DND-41 (cell line): ENCODE measurements at regions not wholly inside any gene's neighbourhood (a gene's known extent, or its start where the extent isn't known, plus 50 kb on each side); places are given as distances from the start of the nearest gene placed in this dataset.

ENCODE experiments used
- ATAC-seq: fragments of 200-7000 bp; cut with Tn5 transposase; 3 replicates; pipeline ENCODE4 v1.9.1; 2021; ENCODE audit warnings: low read depth; ENCODE audit not compliant: insufficient read depth
- DNase-seq: peaks from one replicate; pipeline ENCODE4 v3.0.0-alpha.2; 2020
- H2AFZ ChIP-seq: 2 replicates; pipeline ENCODE4 v1.6.0; 2012; ENCODE audit warnings: low read depth, low read length
- H3K27ac ChIP-seq: 2 replicates; pipeline ENCODE4 v1.5.1; 2012; ENCODE audit warnings: low read length, inconsistent platforms
- H3K27me3 ChIP-seq: fragments of 200-600 bp; sonication (generic); 2 replicates; pipeline ENCODE4 v1.6.0; 2012; ENCODE audit warnings: low read length, mild to moderate bottlenecking, inconsistent platforms; ENCODE audit not compliant: insufficient read depth, poor library complexity
- H3K36me3 ChIP-seq: 2 replicates; pipeline ENCODE4 v1.5.1; 2012; ENCODE audit warnings: low read length, inconsistent platforms; ENCODE audit not compliant: insufficient read depth
- H3K4me1 ChIP-seq: 2 replicates; pipeline ENCODE4 v1.5.1; 2012; ENCODE audit warnings: mild to moderate bottlenecking, low read length; ENCODE audit not compliant: insufficient read depth
- H3K4me2 ChIP-seq: 2 replicates; pipeline ENCODE4 v1.6.0; 2012; ENCODE audit warnings: mild to moderate bottlenecking, moderate library complexity, low read length, inconsistent platforms; ENCODE audit not compliant: insufficient read depth
- H3K4me3 ChIP-seq, 2 experiments: fragments of 200-600 bp in 1 of 2; shearing (Covaris generic) in 1 of 2; 2 replicates each; pipeline ENCODE4 v1.5.1; 2012 to 2016; ENCODE audit warnings: inconsistent platforms in 2 of 2, low read length in 2 of 2, mild to moderate bottlenecking in 2 of 2, low read depth in 1 of 2, moderate library complexity in 1 of 2
- H3K79me2 ChIP-seq: 2 replicates; pipeline ENCODE4 v1.6.0; 2012; ENCODE audit warnings: low read length, inconsistent platforms; ENCODE audit not compliant: insufficient read depth
- H3K9ac ChIP-seq: 2 replicates; pipeline ENCODE4 v1.6.0; 2012; ENCODE audit warnings: low read depth, mild to moderate bottlenecking, inconsistent platforms, low read length, moderate library complexity
- H3K9me3 ChIP-seq: 2 replicates; pipeline ENCODE4 v1.5.1; 2012; ENCODE audit warnings: low read length, moderate library complexity, mild to moderate bottlenecking, inconsistent platforms; ENCODE audit not compliant: insufficient read depth, severe bottlenecking
- H4K20me1 ChIP-seq: 2 replicates; pipeline ENCODE4 v1.6.0; 2012; ENCODE audit warnings: low read length; ENCODE audit not compliant: insufficient read depth
- CTCF ChIP-seq: IDR thresholded peaks from 2 replicates; pipeline ENCODE4 v1.5.1; 2012; ENCODE audit warnings: borderline replicate concordance, low read length, moderate library complexity, mild to moderate bottlenecking; ENCODE audit not compliant: poor library complexity, severe bottlenecking; ENCODE audit errors: extremely low read depth
- EZH2 ChIP-seq: IDR thresholded peaks from 3 replicates; pipeline ENCODE4 v1.6.1; 2012; ENCODE audit warnings: borderline replicate concordance, low read depth, mild to moderate bottlenecking, moderate library complexity, low read length, inconsistent platforms; ENCODE audit not compliant: severe bottlenecking

GRCh38 chr16:22683730-22684573 lies 130.0 kb upstream of the HS3ST2 start:
- Histone ChIP-seq H3K36me3 (no peaks in the 10 kb centered on the region), H3K4me2 (no peak overlapping the region), H3K9me3 (no peaks in the 10 kb centered on the region), H3K79me2 (no peaks in the 10 kb centered on the region), H3K27me3 (peaks cover 5% of the 10 kb centered on the region), H3K4me3 (no peak overlapping the region), H3K27ac (no peak overlapping the region), H2AFZ (no peak overlapping the region), H3K4me1 (peaks cover 5% of the 10 kb centered on the region; the same call in 1 of the 2 replicates), H3K9ac (no peak overlapping the region), H4K20me1 (no peaks in the 10 kb centered on the region; the same call in 1 of the 2 replicates)
- TF ChIP-seq EZH2 (peak; percentile 34), CTCF (no peak)
- no peak for DNase-seq
- ATAC-seq: no peak

DNA sequence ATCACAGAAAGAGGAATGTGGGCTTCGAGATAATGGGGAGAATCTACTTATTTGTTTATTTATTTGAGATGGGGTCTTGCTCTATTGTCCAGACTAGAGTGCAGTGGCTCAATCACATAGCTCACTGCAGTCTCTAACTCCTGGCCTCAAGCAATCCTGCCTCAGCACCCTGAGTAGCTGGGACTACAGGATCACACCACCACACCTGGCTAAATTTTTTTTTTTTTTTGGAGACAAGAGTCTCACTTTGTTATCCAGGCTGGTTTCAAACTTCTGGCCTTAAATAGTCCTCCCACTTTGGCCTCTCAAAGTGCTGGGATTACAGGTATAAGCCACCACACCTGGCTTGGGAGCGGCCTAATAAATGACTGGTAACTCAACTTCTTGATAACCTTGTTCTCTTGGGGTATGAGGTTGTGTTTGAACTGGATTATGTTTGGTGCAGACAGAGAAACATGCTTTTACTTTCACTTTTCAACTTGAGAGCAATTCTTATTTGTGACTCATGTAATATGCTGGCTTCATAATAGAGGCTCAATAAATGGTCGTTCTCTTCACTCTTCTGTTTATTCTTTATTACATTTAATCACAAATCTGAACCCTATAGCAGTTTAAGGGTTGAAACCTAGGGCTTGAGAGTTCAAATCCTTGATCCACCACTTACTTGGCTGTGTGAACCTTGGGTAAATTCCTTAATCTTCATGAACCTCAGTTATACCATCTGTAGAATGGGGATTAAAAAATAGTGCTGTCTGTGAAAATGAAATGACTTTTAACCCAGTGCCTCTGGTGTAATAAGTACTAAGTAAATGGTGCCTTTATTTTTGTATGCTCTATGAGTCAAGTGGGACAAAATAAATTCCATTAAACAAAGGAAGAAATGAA lies 129.1 kb upstream of the HS3ST2 start:
- ATAC-seq (peak; percentile 77), DNase-seq (no peak)
- Histone ChIP-seq H4K20me1 (no peaks in the 10 kb centered on the region), H3K36me3 (no peaks in the 10 kb centered on the region), H3K79me2 (no peaks in the 10 kb centered on the region), H3K27ac (no peak overlapping the region), H3K27me3 (peaks cover 2% of the 10 kb centered on the region), H3K9me3 (no peaks in the 10 kb centered on the region), H2AFZ (no peak overlapping the region), H3K9ac (no peak overlapping the region), H3K4me3 (no peak overlapping the region), H3K4me2 (peak overlapping the region; percentile 3; the same call in 1 of the 2 replicates), H3K4me1 (peaks cover 5% of the 10 kb centered on the region; the same call in 1 of the 2 replicates)
- TF ChIP-seq CTCF: no peak
- TF ChIP-seq EZH2: no peak

DNA sequence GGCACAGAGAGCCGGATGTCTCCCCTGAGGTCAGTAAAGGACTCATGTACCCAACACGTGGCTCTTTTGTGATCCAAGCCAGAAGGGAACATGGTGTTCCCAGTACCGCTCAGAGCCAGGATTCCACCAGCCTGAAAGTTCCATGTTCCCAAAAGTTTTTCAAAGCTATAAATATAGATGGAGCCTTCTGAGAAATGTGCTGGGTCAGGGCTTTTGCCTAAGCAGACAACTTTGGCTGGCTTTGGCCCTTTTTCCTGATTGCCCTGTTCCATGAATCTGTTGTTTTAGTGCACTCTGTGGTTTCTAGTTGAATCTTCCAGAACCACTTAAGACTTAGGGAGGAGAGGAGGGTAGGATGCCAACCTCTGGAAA lies 128.5 kb upstream of the HS3ST2 start:
- Histone ChIP-seq H3K27ac (no peak overlapping the region), H2AFZ (no peak overlapping the region), H3K4me2 (no peak overlapping the region), H3K9me3 (no peaks in the 10 kb centered on the region), H3K27me3 (no peaks in the 10 kb centered on the region), H3K36me3 (no peaks in the 10 kb centered on the region), H4K20me1 (no peaks in the 10 kb centered on the region), H3K79me2 (no peaks in the 10 kb centered on the region), H3K9ac (no peak overlapping the region), H3K4me1 (peaks cover 5% of the 10 kb centered on the region; the same call in 1 of the 2 replicates), H3K4me3 (no peak overlapping the region)
- ATAC-seq (no peak), DNase-seq (no peak)
- TF ChIP-seq EZH2 (no peak), CTCF (no peak)
